HCT116 (cell line): ENCODE measurements at regions not wholly inside any gene's neighbourhood (a gene's known extent, or its start where the extent isn't known, plus 50 kb on each side); places are given as distances from the start of the nearest gene placed in this dataset.

Experiments
- ATAC-seq: fragments of 200-7000 bp; cut with Tn5 transposase; 2 replicates; pipeline ENCODE4 v1.9.1; 2020; ENCODE audit warnings: mild to moderate bottlenecking, moderate library complexity
- BruUV-seq: library from RNA; stranded (reverse); fragments of 400-500 nt; replicated peaks from 2 replicates; lab custom pipeline; 2021; lab: Mats Ljungman, UMichigan
- CTCF ChIA-PET: fragments of 300-600 bp; sonication (Branson Sonifier 250); formaldehyde crosslinking; loops from one replicate; lab custom pipeline; 2021; ENCODE audit warnings: antibody characterized with exemption; lab: Charles Lee
- POLR2A ChIA-PET: fragments of 300-600, 350-600 bp; sonication (Branson Sonifier 250); formaldehyde crosslinking; loops from one replicate; lab custom pipeline; 2021; ENCODE audit warnings: antibody characterized with exemption; lab: Charles Lee
- RAD21 ChIA-PET, 2 experiments: fragments of 300-600 bp; sonication (Branson Sonifier 250); formaldehyde crosslinking; loops; one replicate each; lab custom pipeline; 2023; ENCODE audit warnings: low total read pairs in 2 of 2; ENCODE audit not compliant: uncharacterized antibody in 2 of 2, unreplicated experiment in 2 of 2, low non-redundant PET in 1 of 2; lab: Charles Lee
- DNase-seq: peaks from one replicate; pipeline ENCODE4 v3.0.0-alpha.2; 2010; ENCODE audit warnings: low read depth, low spot score
- H2AFZ ChIP-seq: fragments of 200-600 bp; shearing (Covaris generic), sonication (generic); 2 replicates; pipeline ENCODE4 v1.6.1; 2017; ENCODE audit warnings: low read depth, mixed run types, mixed read lengths, antibody characterized with exemption, low read length; ENCODE audit not compliant: poor library complexity, severe bottlenecking
- H3K27ac ChIP-seq: 2 replicates; pipeline ENCODE4 v1.5.1; 2012; ENCODE audit warnings: low read depth, low read length
- H3K27me3 ChIP-seq: fragments of 200-600 bp; sonication (generic); 2 replicates; pipeline ENCODE4 v1.6.1; 2016; ENCODE audit warnings: mixed run types, low read length, mixed read lengths; ENCODE audit not compliant: insufficient read depth
- H3K36me3 ChIP-seq, 2 experiments: fragments of 200-500 bp in 1 of 2; fragments of 200-600 bp in 1 of 2; sonication (Bioruptor generic) in 1 of 2; sonication (generic) in 1 of 2; 2 replicates each; pipeline versions ENCODE4 v1.5.1 to v1.6.1; 2014 to 2016; ENCODE audit warnings: low read length in 2 of 2, inconsistent platforms in 1 of 2, mixed read lengths in 1 of 2, mixed run types in 1 of 2; ENCODE audit not compliant: insufficient read depth in 2 of 2, control insufficient read depth in 1 of 2
- H3K4me1 ChIP-seq, 2 experiments: fragments of 200-600 bp in 1 of 2; sonication (generic) in 1 of 2; 2 replicates each; pipeline versions ENCODE4 v1.5.1 to v1.6.1; 2012 to 2017; ENCODE audit warnings: low read length in 2 of 2, inconsistent platforms in 1 of 2, mild to moderate bottlenecking in 1 of 2, mixed read lengths in 1 of 2, mixed run types in 1 of 2, moderate library complexity in 1 of 2; ENCODE audit not compliant: insufficient read depth in 2 of 2, control insufficient read depth in 1 of 2
- H3K4me2 ChIP-seq: fragments of 200-600 bp; sonication (generic); 2 replicates; pipeline ENCODE4 v1.6.1; 2017; ENCODE audit warnings: mixed run types, low read length, mixed read lengths
- H3K4me3 ChIP-seq, 2 experiments: fragments of 200-600 bp in 1 of 2; sonication (generic) in 1 of 2; replicated peaks in 1 of 2; 2 replicates each; pipeline ENCODE4 v1.5.1; 2011 to 2016; ENCODE audit warnings: low read length in 2 of 2, control low read depth in 1 of 2, low read depth in 1 of 2, mild to moderate bottlenecking in 1 of 2, mixed read lengths in 1 of 2, mixed run types in 1 of 2
- H3K79me2 ChIP-seq: fragments of 200-600 bp; sonication (generic); 2 replicates; pipeline ENCODE4 v1.6.1; 2017; ENCODE audit warnings: mild to moderate bottlenecking, mixed run types, low read length, moderate library complexity, mixed read lengths; ENCODE audit not compliant: insufficient read depth
- H3K9ac ChIP-seq: fragments of 200-600 bp; sonication (generic); 2 replicates; pipeline ENCODE4 v1.6.1; 2016; ENCODE audit warnings: low read length, mixed read lengths
- H3K9me2 ChIP-seq: fragments of 200-600 bp; sonication (generic), shearing (Covaris generic); 2 replicates; pipeline ENCODE4 v1.6.1; 2017; ENCODE audit warnings: mixed run types, mild to moderate bottlenecking, moderate library complexity; ENCODE audit not compliant: insufficient read depth
- H3K9me3 ChIP-seq, 2 experiments: fragments of 200-500 bp in 1 of 2; fragments of 200-600 bp in 1 of 2; sonication (Bioruptor generic) in 1 of 2; sonication (generic) in 1 of 2; 2 replicates each; pipeline ENCODE4 v1.6.1; 2014 to 2017; ENCODE audit warnings: low read length in 2 of 2, mixed read lengths in 2 of 2, inconsistent platforms in 1 of 2, low read depth in 1 of 2, mild to moderate bottlenecking in 1 of 2, mixed run types in 1 of 2, moderate library complexity in 1 of 2; ENCODE audit not compliant: control insufficient read depth in 1 of 2, insufficient read depth in 1 of 2
- H4K20me1 ChIP-seq: fragments of 200-600 bp; sonication (generic), shearing (Covaris generic); 2 replicates; pipeline ENCODE4 v1.6.1; 2017; ENCODE audit warnings: mixed run types, mild to moderate bottlenecking, moderate library complexity; ENCODE audit not compliant: insufficient read depth
- CEBPB ChIP-seq: IDR thresholded peaks from 2 replicates; pipeline ENCODE4 v1.6.1; 2012; ENCODE audit warnings: low read depth
- CTCF ChIP-seq, 3 experiments: fragments of 200-600 bp in 1 of 3; sonication (generic) in 1 of 3; IDR thresholded peaks in 2 of 3; conservative IDR thresholded peaks in 1 of 3; 2 replicates each; pipeline ENCODE4 v1.5.1; 2012 to 2017; ENCODE audit warnings: low read depth in 2 of 3, low read length in 2 of 3, antibody characterized with exemption in 1 of 3, borderline replicate concordance in 1 of 3, control low read depth in 1 of 3, mild to moderate bottlenecking in 1 of 3, mixed read lengths in 1 of 3, mixed run types in 1 of 3, moderate library complexity in 1 of 3; ENCODE audit not compliant: insufficient read depth in 1 of 3
- EZH2 ChIP-seq: fragments of 200-600 bp; sonication (generic); IDR thresholded peaks from 2 replicates; pipeline ENCODE4 v1.6.1; 2017; ENCODE audit warnings: antibody characterized with exemption, mixed run types
- JUND ChIP-seq: IDR thresholded peaks from 2 replicates; pipeline ENCODE4 v1.6.1; 2012
- POLR2A ChIP-seq: IDR thresholded peaks from 2 replicates; pipeline ENCODE4 v1.7.0; 2011; ENCODE audit warnings: borderline replicate concordance; ENCODE audit not compliant: insufficient read depth, insufficient read length; ENCODE audit errors: extremely low read depth
- RAD21 ChIP-seq: IDR thresholded peaks from 2 replicates; pipeline ENCODE4 v1.6.1; 2012; ENCODE audit warnings: low read depth, mild to moderate bottlenecking
- SRF ChIP-seq: IDR thresholded peaks from 2 replicates; pipeline ENCODE4 v1.6.1; 2012; ENCODE audit warnings: low read depth
- TCF7L2 ChIP-seq: IDR thresholded peaks from 2 replicates; pipeline ENCODE4 v1.7.0; 2011; ENCODE audit warnings: borderline replicate concordance, inconsistent platforms; ENCODE audit not compliant: insufficient read depth, insufficient read length; ENCODE audit errors: extremely low read depth
- YY1 ChIP-seq: IDR thresholded peaks from 2 replicates; pipeline ENCODE4 v1.6.1; 2011; ENCODE audit warnings: low read length, low read depth, moderate library complexity, mild to moderate bottlenecking; ENCODE audit not compliant: insufficient replicate concordance; ENCODE audit errors: extremely low read depth
- ZBTB33 ChIP-seq: IDR thresholded peaks from 2 replicates; pipeline ENCODE4 v1.6.1; 2011; ENCODE audit warnings: mild to moderate bottlenecking, low read length, moderate library complexity; ENCODE audit not compliant: insufficient replicate concordance; ENCODE audit errors: extremely low read depth
- ZFX ChIP-seq: fragments of 450-650 bp; IDR thresholded peaks from 2 replicates; pipeline ENCODE4 v1.6.1; 2017
- ZNF274 ChIP-seq: fragments of 200-500 bp; sonication (Bioruptor generic); IDR thresholded peaks from 2 replicates; pipeline ENCODE4 v1.6.1; 2014; ENCODE audit warnings: mild to moderate bottlenecking, low read depth, low read length, inconsistent platforms
- intact Hi-C: fragments of 100-400 bp; cut with micrococcal nuclease; formaldehyde crosslinking; loops from 2 replicates; pipeline ENCODE4 v1.10.0; 2022
- TF ChIP-seq, protein P1 (sequence below): IDR thresholded peaks from 2 replicates; pipeline ENCODE4 v1.6.1; 2012

DNA sequence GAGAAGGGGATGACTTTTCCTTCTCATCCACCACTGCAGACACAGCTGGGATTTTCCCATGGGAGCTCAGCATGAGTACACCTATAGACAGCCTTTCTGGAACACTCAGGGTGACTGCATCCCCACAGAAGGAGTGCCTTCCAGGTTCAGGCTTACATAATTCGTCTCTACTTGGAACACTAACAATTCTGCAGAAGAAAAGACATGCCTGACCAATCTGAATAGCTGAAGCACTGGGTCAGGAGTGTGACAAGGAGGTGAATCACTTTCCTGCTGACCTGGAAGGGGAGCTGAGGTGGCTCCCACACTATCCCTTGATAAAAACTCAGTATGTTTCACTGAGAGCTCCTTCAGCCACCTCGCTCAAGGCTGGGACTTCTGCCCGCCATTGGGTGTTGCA is 425.3 kb downstream of the TLR4 start (continued):
- TF ChIP-seq ZBTB33: no peak
- no peak for TF ChIP-seq YY1
- TF ChIP-seq, all 23 proteins: peak for 0

DNA sequence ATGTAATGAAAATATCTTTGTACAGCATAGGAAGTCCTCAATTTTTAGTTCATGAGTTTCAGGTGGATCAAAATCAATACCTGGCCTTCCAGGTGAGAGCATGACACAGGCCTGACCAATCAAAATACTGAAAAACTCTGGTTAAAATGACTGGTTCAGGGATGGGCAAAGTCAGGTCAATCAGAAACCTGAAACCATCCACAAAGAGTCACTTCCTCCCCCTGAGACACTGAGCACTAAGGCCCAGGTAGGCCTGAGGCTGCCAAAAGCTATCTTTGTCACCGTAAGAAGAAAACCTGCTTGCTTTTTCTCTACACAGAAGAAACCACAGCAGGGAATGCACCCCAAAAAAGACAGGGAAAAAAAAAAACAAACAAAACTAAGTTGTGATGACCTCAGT is 444.8 kb downstream of the TLR4 start:
- H3K79me2 ChIP-seq: no peaks in the 10 kb centered on the region
- TF ChIP-seq YY1: no peak
- TF ChIP-seq ZNF274: no peak
- TF ChIP-seq, all 23 proteins: peak for 0
- Histone ChIP-seq H3K4me3 (no peak overlapping the region), H3K27me3 (no peaks in the 10 kb centered on the region), H3K9me2 (no peaks in the 10 kb centered on the region), H3K27ac (no peak overlapping the region), H3K9me3 (peaks cover 7 to 26% of the 10 kb centered on the region in 2 experiments; a peak in 2 of 4 replicates), H3K36me3 (no peaks in the 10 kb centered on the region), H3K4me2 (no peak overlapping the region), H2AFZ (no peak overlapping the region), H4K20me1 (no peaks in the 10 kb centered on the region), H3K9ac (no peak overlapping the region), H3K4me1 (no peaks in the 10 kb centered on the region)
- BruUV-seq: no TSS peak
- intact Hi-C loops: no loop called here
- DNase-seq: no peak
- no peak for ATAC-seq
- POLR2A ChIA-PET: no interaction called here
- RAD21 ChIA-PET: no interaction called here
- CTCF ChIA-PET: no interaction called here

DNA sequence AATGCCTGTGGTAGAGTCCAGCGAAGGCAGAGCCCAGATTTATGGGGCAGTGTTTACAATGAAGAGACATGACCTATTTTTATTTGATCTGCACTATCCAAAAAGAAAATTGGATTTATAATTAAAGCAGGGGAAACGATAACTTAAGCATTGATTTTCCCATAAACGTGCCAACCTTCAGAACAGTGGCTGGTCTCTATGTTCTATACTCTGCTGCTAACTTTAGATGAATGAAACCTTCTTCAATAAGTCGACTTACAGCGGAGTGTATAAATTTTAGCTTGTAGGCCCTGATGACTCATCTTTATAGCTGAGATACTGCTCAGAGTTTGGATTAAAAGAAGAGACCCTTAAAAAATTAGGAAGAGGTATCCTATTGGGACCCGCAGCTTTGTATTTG is 452.6 kb downstream of the TLR4 start:
- H3K79me2 ChIP-seq: no peaks in the 10 kb centered on the region
- H3K4me3 ChIP-seq: no peak overlapping the region
- ChIA-PET CTCF (no interaction called here), POLR2A (no interaction called here), RAD21 (no interaction called here)
- BruUV-seq: no TSS peak
- no peaks in the 10 kb centered on the region for H3K36me3 ChIP-seq
- ATAC-seq (no peak), DNase-seq (no peak)
- H3K4me1 ChIP-seq: no peaks in the 10 kb centered on the region
- H2AFZ ChIP-seq: no peak overlapping the region
- no peak overlapping the region for H3K4me2 ChIP-seq
- H3K9me3 ChIP-seq: peaks cover 6 to 11% of the 10 kb centered on the region in 2 experiments; a peak in 2 of 4 replicates
- TF ChIP-seq, protein P1, sequence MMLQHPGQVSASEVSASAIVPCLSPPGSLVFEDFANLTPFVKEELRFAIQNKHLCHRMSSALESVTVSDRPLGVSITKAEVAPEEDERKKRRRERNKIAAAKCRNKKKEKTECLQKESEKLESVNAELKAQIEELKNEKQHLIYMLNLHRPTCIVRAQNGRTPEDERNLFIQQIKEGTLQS: no peak
- no peak for TF ChIP-seq CEBPB
- no peak for TF ChIP-seq JUND
- TF ChIP-seq POLR2A: no peak
- no peak for TF ChIP-seq SRF
- TF ChIP-seq TCF7L2: no peak
- TF ChIP-seq ZFX: no peak
- TF ChIP-seq EZH2: no peak
- no peak for TF ChIP-seq ZNF274
- no peak for TF ChIP-seq CTCF (IDR thresholded peaks at IDR 0.05 in 2 of 3, conservative IDR thresholded peaks at IDR 0.05 in 1 of 3; ENCODE audit: borderline replicate concordance in 1 of 3, insufficient read depth in 1 of 3, low read depth in 2 of 3, low read length in 2 of 3)
- TF ChIP-seq RAD21: no peak
- H3K9ac ChIP-seq: no peak overlapping the region
- no peaks in the 10 kb centered on the region for H3K9me2 ChIP-seq
- intact Hi-C loops: no loop called here
- H3K27ac ChIP-seq: no peak overlapping the region
- no peaks in the 10 kb centered on the region for H4K20me1 ChIP-seq
- no peaks in the 10 kb centered on the region for H3K27me3 ChIP-seq
